ENCODE measurements at regions not wholly inside any gene's neighbourhood (a gene's known extent, or its start where the extent isn't known, plus 50 kb on each side); places are given as distances from the start of the nearest gene placed in this dataset.

DNA sequence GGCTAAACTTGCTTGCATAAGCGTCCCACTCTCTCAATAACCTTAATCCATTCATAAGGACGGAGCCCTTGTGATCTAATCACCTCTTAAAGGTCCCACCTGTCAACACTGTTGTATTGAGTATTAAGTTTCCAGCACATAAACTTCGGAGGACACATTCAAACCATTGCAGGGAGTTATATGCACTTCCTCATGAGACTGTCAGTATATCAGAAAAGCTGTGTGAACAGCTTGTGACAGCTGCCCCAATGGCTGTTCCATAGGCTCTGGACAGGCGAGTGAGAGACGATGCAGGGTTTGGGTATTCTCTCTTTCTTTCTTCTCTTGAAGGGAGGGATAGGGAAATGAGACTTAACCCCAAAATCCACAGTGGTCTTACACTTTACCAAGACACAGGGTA lies 64.2 kb upstream of the RPL34 start:
- Histone ChIP-seq H3K9me3 (no peaks in the 10 kb centered on the region), H3K27me3 (peaks cover 46% of the 10 kb centered on the region), H3K36me3 (no peaks in the 10 kb centered on the region), H3K4me1 (peaks cover 3% of the 10 kb centered on the region; the same call in 1 of the 2 replicates), H3K4me3 (ENCODE audit: low read depth, low read length) (no peak overlapping the region)
- no peak for DNase-seq
- TF ChIP-seq, protein P1, sequence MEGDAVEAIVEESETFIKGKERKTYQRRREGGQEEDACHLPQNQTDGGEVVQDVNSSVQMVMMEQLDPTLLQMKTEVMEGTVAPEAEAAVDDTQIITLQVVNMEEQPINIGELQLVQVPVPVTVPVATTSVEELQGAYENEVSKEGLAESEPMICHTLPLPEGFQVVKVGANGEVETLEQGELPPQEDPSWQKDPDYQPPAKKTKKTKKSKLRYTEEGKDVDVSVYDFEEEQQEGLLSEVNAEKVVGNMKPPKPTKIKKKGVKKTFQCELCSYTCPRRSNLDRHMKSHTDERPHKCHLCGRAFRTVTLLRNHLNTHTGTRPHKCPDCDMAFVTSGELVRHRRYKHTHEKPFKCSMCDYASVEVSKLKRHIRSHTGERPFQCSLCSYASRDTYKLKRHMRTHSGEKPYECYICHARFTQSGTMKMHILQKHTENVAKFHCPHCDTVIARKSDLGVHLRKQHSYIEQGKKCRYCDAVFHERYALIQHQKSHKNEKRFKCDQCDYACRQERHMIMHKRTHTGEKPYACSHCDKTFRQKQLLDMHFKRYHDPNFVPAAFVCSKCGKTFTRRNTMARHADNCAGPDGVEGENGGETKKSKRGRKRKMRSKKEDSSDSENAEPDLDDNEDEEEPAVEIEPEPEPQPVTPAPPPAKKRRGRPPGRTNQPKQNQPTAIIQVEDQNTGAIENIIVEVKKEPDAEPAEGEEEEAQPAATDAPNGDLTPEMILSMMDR (IDR thresholded peaks at IDR 0.05; ENCODE audit: low read depth, low read length): no peak

DNA sequence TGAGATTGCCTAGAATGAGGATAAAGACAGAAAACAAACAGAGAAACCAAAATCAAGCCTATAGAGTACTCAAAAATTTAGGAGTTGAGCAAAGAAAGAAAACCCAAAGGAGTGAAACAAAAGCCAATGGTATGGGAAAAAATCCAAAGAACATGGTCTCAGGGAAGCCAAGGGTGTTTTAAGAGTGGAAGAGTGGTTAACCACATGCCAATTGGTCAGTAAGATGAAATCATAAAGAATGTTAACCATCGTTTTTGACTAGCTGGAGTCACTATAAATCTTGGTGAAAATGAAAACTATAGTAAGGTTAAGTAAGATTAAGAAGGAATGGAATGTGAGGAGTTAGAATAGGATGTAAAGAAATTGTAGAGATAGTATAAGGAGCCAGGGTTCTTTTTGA lies 64.7 kb upstream of the RPL34 start:
- Histone ChIP-seq H3K4me3 (ENCODE audit: low read depth, low read length) (no peak overlapping the region), H3K36me3 (no peaks in the 10 kb centered on the region), H3K9me3 (no peaks in the 10 kb centered on the region), H3K27me3 (peaks cover 42% of the 10 kb centered on the region), H3K4me1 (peaks cover 3% of the 10 kb centered on the region; the same call in 1 of the 2 replicates)
- TF ChIP-seq, protein P1 (IDR thresholded peaks at IDR 0.05; ENCODE audit: low read depth, low read length): no peak
- no peak for DNase-seq

DNA sequence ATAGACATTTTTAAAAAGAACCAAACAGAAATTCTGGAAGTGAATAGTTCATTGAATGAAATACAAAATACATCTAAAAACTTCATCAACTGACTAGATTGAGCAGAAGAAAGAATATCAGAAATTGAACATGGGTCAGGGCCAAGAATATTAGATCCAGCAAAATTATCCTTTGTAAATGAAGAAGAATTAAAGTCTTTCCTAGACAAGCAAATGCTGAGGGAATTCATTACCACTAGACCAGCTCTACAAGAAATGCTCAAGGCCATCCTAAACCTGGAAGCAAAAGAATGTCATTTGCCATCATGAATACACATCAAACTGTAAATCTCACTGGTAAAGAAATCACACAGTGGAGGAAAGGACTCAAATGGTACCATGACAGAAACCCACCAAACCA lies 72.7 kb upstream of the RPL34 start:
- no peak for DNase-seq
- Histone ChIP-seq H3K4me3 (ENCODE audit: low read depth, low read length) (no peak overlapping the region), H3K27me3 (peaks cover 40% of the 10 kb centered on the region), H3K36me3 (no peaks in the 10 kb centered on the region), H3K9me3 (no peaks in the 10 kb centered on the region), H3K4me1 (no peaks in the 10 kb centered on the region)
- TF ChIP-seq, protein P1 (IDR thresholded peaks at IDR 0.05; ENCODE audit: low read depth, low read length): no peak

DNA sequence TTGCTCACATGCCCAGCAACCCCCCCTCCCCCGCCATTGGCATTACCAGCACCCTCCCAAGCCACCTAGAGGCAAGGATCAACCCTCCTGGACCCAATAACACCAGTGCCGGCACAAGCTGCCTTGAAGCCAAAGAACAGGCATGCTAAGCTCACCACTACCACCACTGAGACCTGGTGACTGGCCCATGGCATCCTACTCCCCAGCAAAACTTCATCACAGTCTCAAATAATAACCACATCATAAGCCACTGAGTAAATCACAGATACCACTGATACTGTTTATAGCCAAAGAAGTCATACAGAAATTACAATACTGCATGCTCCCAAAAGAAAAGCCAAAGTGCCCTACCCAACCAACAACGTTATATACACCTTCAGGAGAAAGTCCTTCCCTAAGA lies 73.6 kb upstream of the RPL34 start:
- Histone ChIP-seq H3K27me3 (peaks cover 31% of the 10 kb centered on the region), H3K4me1 (no peaks in the 10 kb centered on the region), H3K36me3 (no peaks in the 10 kb centered on the region), H3K4me3 (ENCODE audit: low read depth, low read length) (no peak overlapping the region), H3K9me3 (no peaks in the 10 kb centered on the region)
- TF ChIP-seq, protein P1 (IDR thresholded peaks at IDR 0.05; ENCODE audit: low read depth, low read length): no peak
- no peak for DNase-seq

DNA sequence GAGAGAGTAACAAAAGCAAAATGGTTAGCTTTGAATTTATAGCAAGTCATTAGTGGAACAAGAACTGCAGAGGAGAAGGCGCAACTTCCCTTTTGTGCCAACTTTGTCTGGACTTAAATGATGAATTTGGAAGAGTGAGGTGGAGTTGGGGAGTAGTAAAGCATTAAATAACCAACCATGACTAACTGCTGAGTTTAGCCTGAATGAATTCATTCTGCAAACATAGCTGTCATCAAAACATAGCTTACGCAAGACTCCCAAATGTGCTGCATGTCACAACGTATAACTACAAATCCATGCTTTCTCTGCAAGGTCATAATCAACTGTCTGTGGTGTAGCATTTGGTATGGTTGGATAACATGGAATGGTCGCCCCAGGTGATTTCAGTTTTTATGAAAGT lies 75.9 kb upstream of the RPL34 start:
- H3K9me3 ChIP-seq: no peaks in the 10 kb centered on the region
- H3K4me1 ChIP-seq: no peaks in the 10 kb centered on the region
- no peak for DNase-seq
- peaks cover 24% of the 10 kb centered on the region for H3K27me3 ChIP-seq
- no peak overlapping the region for H3K4me3 ChIP-seq (ENCODE audit: low read depth, low read length)
- TF ChIP-seq, protein P1 (IDR thresholded peaks at IDR 0.05; ENCODE audit: low read depth, low read length): no peak
- H3K36me3 ChIP-seq: no peaks in the 10 kb centered on the region

DNA sequence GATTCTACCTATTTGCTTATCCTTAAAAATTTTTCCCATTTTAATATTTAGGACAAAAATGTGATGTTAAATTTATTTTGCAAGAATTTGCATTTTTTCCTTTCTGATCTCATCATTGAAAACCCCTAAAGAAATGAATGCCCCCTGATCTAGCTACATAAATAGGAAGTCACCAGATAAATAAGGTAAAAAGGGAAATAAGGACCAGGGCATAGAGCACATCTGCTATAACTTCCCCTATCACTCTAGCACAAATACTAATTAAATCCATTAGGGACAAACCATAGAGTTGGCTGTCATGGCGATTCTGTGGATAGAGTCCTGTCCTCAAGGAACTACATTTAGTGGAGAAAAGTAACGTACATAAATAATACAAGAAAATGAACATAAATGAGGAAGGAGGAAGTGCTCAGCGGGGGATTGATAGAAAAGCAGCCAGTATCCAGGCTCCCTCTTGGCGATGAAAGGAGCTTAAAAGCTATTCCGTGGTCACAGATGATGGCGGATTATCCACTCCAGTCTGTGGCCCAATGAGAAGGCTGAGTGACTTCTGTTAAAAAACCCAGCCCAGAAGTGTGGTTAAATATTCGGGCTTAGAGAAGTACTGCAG lies 76.9 kb upstream of the RPL34 start:
- H3K9me3 ChIP-seq: no peaks in the 10 kb centered on the region
- no peaks in the 10 kb centered on the region for H3K4me1 ChIP-seq
- TF ChIP-seq, protein P1 (IDR thresholded peaks at IDR 0.05; ENCODE audit: low read depth, low read length): no peak
- peaks cover 24% of the 10 kb centered on the region for H3K27me3 ChIP-seq
- no peak overlapping the region for H3K4me3 ChIP-seq (ENCODE audit: low read depth, low read length)
- no peak for DNase-seq
- H3K36me3 ChIP-seq: no peaks in the 10 kb centered on the region

Measured in BE2C (cell line).